ENCODE measurements at regions not wholly inside any gene's neighbourhood (a gene's known extent, or its start where the extent isn't known, plus 50 kb on each side); places are given as distances from the start of the nearest gene placed in this dataset.

GRCh38 chr1:196091397-196092135 lies 516.7 kb downstream of the KCNT2 start:
- 87 to 89% methylated on average over 8 of the region's 8 CpGs for WGBS, 2 donors
- TF ChIP-seq CTCF (IDR thresholded peaks at IDR 0.05) (no peak), POLR2A (IDR thresholded peaks at IDR 0.05) (no peak)

GRCh38 chr1:196090226-196090625 lies 518.0 kb downstream of the KCNT2 start:
- DNase-seq, result no peak
- no peaks in the 10 kb centered on the region for H3K4me1 ChIP-seq
- no peaks in the 10 kb centered on the region for H3K27me3 ChIP-seq
- intact Hi-C loops (cut with DNase I), result no loop called here
- TF ChIP-seq CTCF (IDR thresholded peaks at IDR 0.05) (no peak), POLR2A (IDR thresholded peaks at IDR 0.05) (no peak)
- H3K4me3 ChIP-seq (replicated peaks in 1 of 3), result no peak overlapping the region
- H3K9me3 ChIP-seq, result no peaks in the 10 kb centered on the region
- WGBS, 2 donors, result 85 to 88% methylated on average over 3 of the region's 3 CpGs
- no peak overlapping the region for H3K27ac ChIP-seq
- no peaks in the 10 kb centered on the region for H3K36me3 ChIP-seq

More at GRCh38 chr1:196091397-196092135, 516.7 kb downstream of the KCNT2 start:
- Histone ChIP-seq H3K36me3 (no peaks in the 10 kb centered on the region), H3K9me3 (no peaks in the 10 kb centered on the region), H3K27me3 (no peaks in the 10 kb centered on the region), H3K4me3 (replicated peaks in 1 of 3) (no peak overlapping the region), H3K27ac (no peak overlapping the region), H3K4me1 (no peaks in the 10 kb centered on the region)
- DNase-seq, result no peak
- intact Hi-C loops (cut with DNase I), result no loop called here

GRCh38 chr1:196088541-196088940 lies 519.7 kb downstream of the KCNT2 start:
- Histone ChIP-seq H3K27me3 (no peaks in the 10 kb centered on the region), H3K4me1 (no peaks in the 10 kb centered on the region), H3K9me3 (no peaks in the 10 kb centered on the region), H3K36me3 (no peaks in the 10 kb centered on the region), H3K4me3 (replicated peaks in 1 of 3) (no peak overlapping the region), H3K27ac (no peak overlapping the region)
- 81 to 86% methylated on average over 10 of the region's 10 CpGs for WGBS, 2 donors
- TF ChIP-seq CTCF (IDR thresholded peaks at IDR 0.05) (no peak), POLR2A (IDR thresholded peaks at IDR 0.05) (no peak)
- no peak for DNase-seq
- intact Hi-C loops (cut with DNase I), result no loop called here

- H3K27me3 ChIP-seq, result no peaks in the 10 kb centered on the region
- no peak overlapping the region for H3K4me3 ChIP-seq (replicated peaks in 1 of 3)
- WGBS, 2 donors, result 83 to 91% methylated on average over 3 of the region's 3 CpGs
- no peaks in the 10 kb centered on the region for H3K9me3 ChIP-seq
- TF ChIP-seq POLR2A (IDR thresholded peaks at IDR 0.05) (no peak), CTCF (IDR thresholded peaks at IDR 0.05) (no peak)
- peaks cover 0 to 4% of the 10 kb centered on the region in 2 donors for H3K4me1 ChIP-seq
- no peaks in the 10 kb centered on the region for H3K36me3 ChIP-seq
- no peak for DNase-seq
- intact Hi-C loops (cut with DNase I), result no loop called here
- no peak overlapping the region for H3K27ac ChIP-seq
These were observed 529.5 kb downstream of the KCNT2 start for GRCh38 chr1:196078691-196079090.

GRCh38 chr1:196075621-196076020 lies 532.6 kb downstream of the KCNT2 start:
- H3K36me3 ChIP-seq, result no peaks in the 10 kb centered on the region
- WGBS, 2 donors, result 88 to 89% methylated on average over 1 of the region's 1 CpG

More at GRCh38 chr1:196075621-196076020, 532.6 kb downstream of the KCNT2 start:
- Histone ChIP-seq H3K27me3 (no peaks in the 10 kb centered on the region), H3K4me1 (peaks cover 0 to 4% of the 10 kb centered on the region in 2 donors), H3K27ac (no peak overlapping the region), H3K9me3 (no peaks in the 10 kb centered on the region), H3K4me3 (replicated peaks in 1 of 3) (no peak overlapping the region)
- no peak for DNase-seq
- TF ChIP-seq CTCF (IDR thresholded peaks at IDR 0.05) (no peak), POLR2A (IDR thresholded peaks at IDR 0.05) (no peak)
- intact Hi-C loops (cut with DNase I), result no loop called here

Measured in thyroid gland (tissue), 4 donors.